Smooth muscle cell (in vitro differentiated cells): ENCODE measurements at regions not wholly inside any gene's neighbourhood (a gene's known extent, or its start where the extent isn't known, plus 50 kb on each side); places are given as distances from the start of the nearest gene placed in this dataset.
"Not testable (repeated sequence)": the region's sequence is repeated elsewhere in the genome, so short reads cannot be mapped to it uniquely, and the experiment has no call there.

Source experiments
- DNase-seq: peaks from one replicate; lab custom pipeline; 2025; ENCODE audit not compliant: unreplicated experiment; lab: John Stamatoyannopoulos, UW
- H2AFZ ChIP-seq: fragments of 200-600 bp; sonication (generic); 2 replicates; pipeline ENCODE4 v1.6.0; 2016; ENCODE audit warnings: antibody characterized with exemption, low read depth, mild to moderate bottlenecking
- H3F3A ChIP-seq: fragments of 200-600 bp; sonication (generic); 2 replicates; pipeline ENCODE4 v1.6.0; 2017; ENCODE audit warnings: antibody characterized with exemption, low read depth
- H3K27ac ChIP-seq: fragments of 200-600 bp; sonication (generic); 2 replicates; pipeline ENCODE4 v1.5.1; 2016; ENCODE audit warnings: low read depth, mild to moderate bottlenecking
- H3K27me3 ChIP-seq: fragments of 200-600 bp; sonication (generic); 2 replicates; pipeline ENCODE4 v1.6.1; 2016; ENCODE audit warnings: low read depth, mild to moderate bottlenecking
- H3K36me3 ChIP-seq: fragments of 200-600 bp; sonication (generic); 2 replicates; pipeline ENCODE4 v1.5.1; 2016; ENCODE audit warnings: low read depth
- H3K4me1 ChIP-seq: fragments of 200-600 bp; sonication (generic); 2 replicates; pipeline ENCODE4 v1.5.1; 2016; ENCODE audit warnings: low read depth
- H3K4me2 ChIP-seq: fragments of 200-600 bp; sonication (generic); 2 replicates; pipeline ENCODE4 v1.6.0; 2016; ENCODE audit warnings: mild to moderate bottlenecking
- H3K4me3 ChIP-seq: fragments of 200-600 bp; sonication (generic); 2 replicates; pipeline ENCODE4 v1.5.1; 2016; ENCODE audit warnings: mild to moderate bottlenecking
- H3K79me2 ChIP-seq: fragments of 200-600 bp; sonication (generic); 2 replicates; pipeline ENCODE4 v1.6.0; 2016; ENCODE audit warnings: low read depth, mild to moderate bottlenecking
- H3K9ac ChIP-seq: fragments of 200-600 bp; sonication (generic); 2 replicates; pipeline ENCODE4 v1.6.0; 2016; ENCODE audit warnings: low read depth
- H3K9me3 ChIP-seq: fragments of 200-600 bp; sonication (generic); replicated peaks from 2 replicates; pipeline ENCODE4 v1.5.1; 2016; ENCODE audit warnings: low read depth
- H4K20me1 ChIP-seq: fragments of 200-600 bp; sonication (generic); 2 replicates; pipeline ENCODE4 v1.6.0; 2016; ENCODE audit warnings: low read depth
- CTCF ChIP-seq: fragments of 200-600 bp; sonication (generic); IDR thresholded peaks from 2 replicates; pipeline ENCODE4 v1.5.1; 2017; ENCODE audit warnings: borderline replicate concordance, mild to moderate bottlenecking, antibody characterized with exemption; ENCODE audit not compliant: insufficient read depth, poor library complexity, severe bottlenecking
- WGBS: methylation state at CpG from one replicate; pipeline ENCODE4 v1.1.7; 2016; ENCODE audit warnings: low lambda C conversion rate; 5-methylcytosine and 5-hydroxymethylcytosine counted together

- no peak overlapping the region for H3K9ac ChIP-seq
- H3K79me2 ChIP-seq: no peaks in the 10 kb centered on the region
- H3K36me3 ChIP-seq: no peaks in the 10 kb centered on the region
- H2AFZ ChIP-seq: no peak overlapping the region
- WGBS: 83% methylated on average over 9 of the region's 9 CpGs
- H3K4me2 ChIP-seq: no peak overlapping the region
- H3F3A ChIP-seq: no peaks in the 10 kb centered on the region
- no peaks in the 10 kb centered on the region for H4K20me1 ChIP-seq
- H3K27ac ChIP-seq: no peak overlapping the region
- H3K9me3 ChIP-seq: peaks cover 4% of the 10 kb centered on the region
- DNase-seq: no peak
- H3K4me3 ChIP-seq: no peak overlapping the region
- TF ChIP-seq CTCF: no peak
- H3K27me3 ChIP-seq: no peaks in the 10 kb centered on the region
- H3K4me1 ChIP-seq: no peaks in the 10 kb centered on the region
Observed at GRCh38 chr12:34249271-34249670, 227.0 kb downstream of the ALG10 start.

GRCh38 chr12:34251879-34252278, 229.6 kb downstream of the ALG10 start:
- H3K27me3 ChIP-seq, H3K9ac ChIP-seq, H3K27ac ChIP-seq, H3K4me1 ChIP-seq, H2AFZ ChIP-seq, H3F3A ChIP-seq, H3K9me3 ChIP-seq, H4K20me1 ChIP-seq, H3K36me3 ChIP-seq, H3K79me2 ChIP-seq, H3K4me2 ChIP-seq, DNase-seq, H3K4me3 ChIP-seq: not testable (repeated sequence)
- 87% methylated on average over 4 of the region's 4 CpGs for WGBS

GRCh38 chr12:34253674-34254073, 231.4 kb downstream of the ALG10 start:
- Histone ChIP-seq H2AFZ (no peak overlapping the region), H3K4me3 (no peak overlapping the region), H3K9ac (no peak overlapping the region), H3F3A (no peaks in the 10 kb centered on the region), H3K79me2 (no peaks in the 10 kb centered on the region), H3K27ac (no peak overlapping the region), H4K20me1 (no peaks in the 10 kb centered on the region), H3K27me3 (no peaks in the 10 kb centered on the region), H3K4me1 (no peaks in the 10 kb centered on the region), H3K36me3 (no peaks in the 10 kb centered on the region), H3K9me3 (no peaks in the 10 kb centered on the region), H3K4me2 (no peak overlapping the region)
- TF ChIP-seq CTCF: no peak
- DNase-seq: no peak
- 69% methylated on average over 4 of the region's 4 CpGs for WGBS

GRCh38 chr12:34257093-34257492, 234.8 kb downstream of the ALG10 start:
- 75% methylated on average over 3 of the region's 3 CpGs for WGBS
- Histone ChIP-seq H2AFZ (no peak overlapping the region), H3K4me2 (no peak overlapping the region), H3F3A (no peaks in the 10 kb centered on the region), H3K27ac (no peak overlapping the region), H3K9ac (no peak overlapping the region), H3K4me3 (no peak overlapping the region), H3K27me3 (no peaks in the 10 kb centered on the region), H3K79me2 (no peaks in the 10 kb centered on the region), H3K4me1 (no peaks in the 10 kb centered on the region), H3K36me3 (no peaks in the 10 kb centered on the region), H4K20me1 (no peaks in the 10 kb centered on the region), H3K9me3 (no peaks in the 10 kb centered on the region)
- no peak for DNase-seq
- TF ChIP-seq CTCF: no peak

GRCh38 chr12:34262140-34262539, 239.8 kb downstream of the ALG10 start:
- H3K36me3 ChIP-seq, H3K79me2 ChIP-seq, H3K4me2 ChIP-seq, H4K20me1 ChIP-seq, DNase-seq, H3K4me1 ChIP-seq, H3K4me3 ChIP-seq, H3F3A ChIP-seq, H3K27me3 ChIP-seq, H3K9ac ChIP-seq, H2AFZ ChIP-seq, H3K9me3 ChIP-seq, H3K27ac ChIP-seq: not testable (repeated sequence)
- WGBS: 90% methylated on average over 11 of the region's 11 CpGs
